HG02884 (cell line): ENCODE measurements at regions not wholly inside any gene's neighbourhood (a gene's known extent, or its start where the extent isn't known, plus 50 kb on each side); places are given as distances from the start of the nearest gene placed in this dataset.
"Not testable (repeated sequence)": the region's sequence is repeated elsewhere in the genome, so short reads cannot be mapped to it uniquely, and the experiment has no call there.

Experiments
- ATAC-seq: cut with Tn5 transposase; IDR thresholded peaks from one replicate; pipeline ENCODE4 v1.9.1; 2021; ENCODE audit warnings: mild to moderate bottlenecking, moderate library complexity; ENCODE audit not compliant: unreplicated experiment

GRCh38 chr2:83478037-83478436 is 981.0 kb downstream of the SUCLG1 start:
- no peak for ATAC-seq

GRCh38 chr2:83475371-83475770 is 983.7 kb downstream of the SUCLG1 start:
- ATAC-seq, result no peak

GRCh38 chr2:83471655-83472054 is 987.4 kb downstream of the SUCLG1 start:
- ATAC-seq, result no peak

- ATAC-seq, result no peak
Observed at GRCh38 chr2:83470928-83471327, 988.2 kb downstream of the SUCLG1 start.

- no peak for ATAC-seq
Observed at GRCh38 chr2:83464444-83464843, 994.6 kb downstream of the SUCLG1 start.

GRCh38 chr2:83462881-83463280 is 996.2 kb downstream of the SUCLG1 start:
- ATAC-seq, result no peak

- ATAC-seq, result no peak
Observed at GRCh38 chr2:83461135-83461534, 997.9 kb downstream of the SUCLG1 start.

GRCh38 chr2:83459456-83459855 is 999.6 kb downstream of the SUCLG1 start:
- ATAC-seq, result no peak

GRCh38 chr2:83435989-83436388 is 1023.1 kb downstream of the SUCLG1 start:
- no peak for ATAC-seq

GRCh38 chr2:83420993-83421392 is 1038.1 kb downstream of the SUCLG1 start:
- ATAC-seq, result no peak

- no peak for ATAC-seq
Observed at GRCh38 chr2:83394134-83394904, 1064.8 kb downstream of the SUCLG1 start.

- ATAC-seq, result no peak
Observed at GRCh38 chr2:83388804-83389203, 1070.3 kb downstream of the SUCLG1 start.

- no peak for ATAC-seq
Observed at GRCh38 chr2:83386549-83386948, 1072.5 kb downstream of the SUCLG1 start.

GRCh38 chr2:83378921-83379320 is 1080.2 kb downstream of the SUCLG1 start:
- ATAC-seq, result no peak

GRCh38 chr2:83376731-83377130 is 1082.3 kb downstream of the SUCLG1 start:
- no peak for ATAC-seq

- no peak for ATAC-seq
Observed at GRCh38 chr2:83370419-83370762, 1088.7 kb downstream of the SUCLG1 start.

GRCh38 chr2:83369601-83370418 is 1089.3 kb downstream of the SUCLG1 start:
- no peak for ATAC-seq

GRCh38 chr2:83368916-83369315 is 1090.2 kb downstream of the SUCLG1 start:
- ATAC-seq, result no peak

GRCh38 chr2:83368461-83368860 is 1090.6 kb downstream of the SUCLG1 start:
- no peak for ATAC-seq

GRCh38 chr2:83365476-83365875 is 1093.6 kb downstream of the SUCLG1 start:
- ATAC-seq, result no peak

GRCh38 chr2:83364264-83364663 is 1094.8 kb downstream of the SUCLG1 start:
- no peak for ATAC-seq

- not testable (repeated sequence) for ATAC-seq
Observed at GRCh38 chr2:83363138-83363537, 1095.9 kb downstream of the SUCLG1 start.
